ENCODE measurements at regions not wholly inside any gene's neighbourhood (a gene's known extent, or its start where the extent isn't known, plus 50 kb on each side); places are given as distances from the start of the nearest gene placed in this dataset.

- TF ChIP-seq POLR2A (IDR thresholded peaks at IDR 0.05) (no peak), CTCF (IDR thresholded peaks at IDR 0.05) (no peak)
Measured at GRCh38 chr4:13236485-13236884, 247.7 kb downstream of the RAB28 start.

All from tibial nerve (tissue), 3 donors.